ENCODE measurements at regions not wholly inside any gene's neighbourhood (a gene's known extent, or its start where the extent isn't known, plus 50 kb on each side); places are given as distances from the start of the nearest gene placed in this dataset.

- ChIA-PET CTCF (interaction anchor here (0.6 kb wide), 1 partner anchor 20 kb away, joined by 6 read pairs; no protein-coding TSS in a partner anchor), POLR2A (ENCODE audit: low non-redundant PET) (no interaction called here)
- Histone ChIP-seq H3K9me3 (ENCODE audit: low read depth, low read length, poor library complexity, severe bottlenecking) (no peaks in the 10 kb centered on the region), H3K27me3 (replicated peaks; ENCODE audit: insufficient read depth, low read depth, low read length, poor library complexity) (no peaks in the 10 kb centered on the region), H3K27ac (ENCODE audit: low read depth, low read length, poor library complexity, severe bottlenecking) (no peak overlapping the region), H3K4me3 (ENCODE audit: low read depth, low read length, poor library complexity, severe bottlenecking) (no peak overlapping the region), H3K36me3 (ENCODE audit: insufficient read depth, low read length, poor library complexity, severe bottlenecking) (no peaks in the 10 kb centered on the region), H3K4me1 (ENCODE audit: insufficient read depth, low read length, poor library complexity, severe bottlenecking) (peaks cover 9% of the 10 kb centered on the region)
- intact Hi-C loops (cut with micrococcal nuclease; ENCODE audit: unreplicated experiment): no loop called here
- DNase-seq (ENCODE audit: low spot score): no peak
- TF ChIP-seq CTCF (conservative IDR thresholded peaks at IDR 0.05; ENCODE audit: low read depth, low read length) (no peak), EZH2 (IDR thresholded peaks at IDR 0.05; ENCODE audit: borderline replicate concordance, low read depth, low read length, poor library complexity, severe bottlenecking) (no peak)
- BruUV-seq (replicated peaks): no TSS peak
Observed at GRCh38 chr7:26100406-26101339, 51.3 kb upstream of the NFE2L3 start.

DNA sequence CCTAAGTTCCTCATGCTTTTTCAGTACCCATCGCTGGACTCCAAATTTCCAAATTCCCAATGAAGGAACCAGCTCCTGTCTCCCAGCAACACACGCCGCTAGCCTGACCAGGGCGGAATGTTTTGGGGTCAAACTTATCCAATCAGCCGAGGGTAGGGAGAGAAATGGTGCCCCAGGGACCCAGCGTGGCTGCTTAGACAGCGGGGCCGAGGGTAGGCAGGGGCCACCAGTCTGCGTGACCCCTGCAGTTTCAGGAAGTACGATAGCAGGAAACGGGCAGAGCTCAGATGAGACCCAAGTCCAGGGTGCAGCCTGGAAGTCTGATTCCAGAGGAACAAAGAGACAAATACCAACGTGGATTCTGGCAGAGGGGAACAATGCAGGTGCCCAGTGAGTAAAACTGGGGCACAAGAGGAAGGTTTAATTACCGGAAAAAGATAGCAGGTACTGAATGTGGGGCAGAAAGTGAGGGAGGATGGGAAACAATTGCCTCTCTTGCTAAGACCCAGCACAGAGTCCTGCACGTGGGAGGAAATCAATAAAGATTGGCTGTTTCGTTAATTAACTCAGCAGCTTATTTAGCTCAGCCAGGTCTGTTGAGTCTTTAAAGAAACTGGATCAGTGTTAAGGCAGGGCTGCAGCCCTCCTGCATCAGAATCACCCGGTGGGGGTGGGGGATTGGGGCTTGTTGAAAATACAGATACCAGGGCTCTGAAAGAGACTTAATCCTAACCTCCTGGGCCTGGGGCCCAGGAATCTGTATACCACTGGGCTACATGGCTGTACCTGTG is 50.4 kb upstream of the NFE2L3 start:
- ChIA-PET CTCF (interaction anchor here (0.6 kb wide), 1 partner anchor 19 kb away, joined by 6 read pairs; no protein-coding TSS in a partner anchor), POLR2A (ENCODE audit: low non-redundant PET) (no interaction called here)
- no peak for TF ChIP-seq CTCF (conservative IDR thresholded peaks at IDR 0.05; ENCODE audit: low read depth, low read length)
- no peak for TF ChIP-seq EZH2 (IDR thresholded peaks at IDR 0.05; ENCODE audit: borderline replicate concordance, low read depth, low read length, poor library complexity, severe bottlenecking)
- DNase-seq (ENCODE audit: low spot score): peak; percentile 25
- Histone ChIP-seq H3K4me3 (ENCODE audit: low read depth, low read length, poor library complexity, severe bottlenecking) (no peak overlapping the region), H3K36me3 (ENCODE audit: insufficient read depth, low read length, poor library complexity, severe bottlenecking) (no peaks in the 10 kb centered on the region), H3K4me1 (ENCODE audit: insufficient read depth, low read length, poor library complexity, severe bottlenecking) (peaks cover 9% of the 10 kb centered on the region), H3K9me3 (ENCODE audit: low read depth, low read length, poor library complexity, severe bottlenecking) (no peaks in the 10 kb centered on the region), H3K27ac (ENCODE audit: low read depth, low read length, poor library complexity, severe bottlenecking) (no peak overlapping the region), H3K27me3 (replicated peaks; ENCODE audit: insufficient read depth, low read depth, low read length, poor library complexity) (no peaks in the 10 kb centered on the region)
- intact Hi-C loops (cut with micrococcal nuclease; ENCODE audit: unreplicated experiment): no loop called here
- BruUV-seq (replicated peaks): no TSS peak

DNA sequence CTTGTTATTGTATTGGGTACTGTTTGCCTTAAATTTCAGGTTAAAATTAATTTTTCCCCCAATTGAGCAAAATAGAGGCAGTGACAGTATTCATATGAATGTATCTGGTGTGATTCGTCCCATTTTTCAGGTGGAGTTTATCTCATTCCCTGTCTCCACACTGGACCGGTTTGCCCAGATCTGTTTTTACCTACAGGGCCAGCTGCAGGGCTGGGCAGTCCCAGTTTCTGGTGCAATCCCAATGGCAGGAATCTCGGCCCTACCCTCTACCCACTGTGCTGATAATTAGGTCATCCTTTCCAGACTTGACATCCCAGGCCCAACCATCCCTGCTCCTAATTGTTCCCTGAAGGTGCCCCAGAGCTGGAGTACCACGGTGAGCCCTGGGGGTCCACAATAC is 49.8 kb upstream of the NFE2L3 start:
- CTCF ChIA-PET: no interaction called here
- no TSS peak for BruUV-seq (replicated peaks)
- peaks cover 9% of the 10 kb centered on the region for H3K4me1 ChIP-seq (ENCODE audit: insufficient read depth, low read length, poor library complexity, severe bottlenecking)
- DNase-seq (ENCODE audit: low spot score): no peak
- intact Hi-C loops (cut with micrococcal nuclease; ENCODE audit: unreplicated experiment): no loop called here
- TF ChIP-seq CTCF (conservative IDR thresholded peaks at IDR 0.05; ENCODE audit: low read depth, low read length) (no peak), EZH2 (IDR thresholded peaks at IDR 0.05; ENCODE audit: borderline replicate concordance, low read depth, low read length, poor library complexity, severe bottlenecking) (no peak)
- no peaks in the 10 kb centered on the region for H3K27me3 ChIP-seq (replicated peaks; ENCODE audit: insufficient read depth, low read depth, low read length, poor library complexity)
- H3K4me3 ChIP-seq (ENCODE audit: low read depth, low read length, poor library complexity, severe bottlenecking): no peak overlapping the region
- POLR2A ChIA-PET (ENCODE audit: low non-redundant PET): no interaction called here
- no peaks in the 10 kb centered on the region for H3K36me3 ChIP-seq (ENCODE audit: insufficient read depth, low read length, poor library complexity, severe bottlenecking)
- no peak overlapping the region for H3K27ac ChIP-seq (ENCODE audit: low read depth, low read length, poor library complexity, severe bottlenecking)
- no peaks in the 10 kb centered on the region for H3K9me3 ChIP-seq (ENCODE audit: low read depth, low read length, poor library complexity, severe bottlenecking)

Small RNA genes lying in the stretch of these regions (microRNA-seq; reads per million reads assigned to microRNA genes)
- 763 reads per million, percentile 78 among the genes with 10 or more reads in this experiment for gene MIR148A
